MM.1S (cell line): ENCODE measurements at regions not wholly inside any gene's neighbourhood (a gene's known extent, or its start where the extent isn't known, plus 50 kb on each side); places are given as distances from the start of the nearest gene placed in this dataset.

Source experiments
- DNase-seq: peaks from one replicate; pipeline ENCODE4 v3.0.0-alpha.2; 2015
- H2AFZ ChIP-seq: fragments of 300-600 bp; sonication (generic); 2 replicates; pipeline ENCODE4 v1.6.0; 2016; ENCODE audit warnings: antibody characterized with exemption, low read length
- H3F3A ChIP-seq: fragments of 300-600 bp; sonication (generic); 2 replicates; pipeline ENCODE4 v1.6.1; 2016; ENCODE audit warnings: mild to moderate bottlenecking, antibody characterized with exemption, low read length, moderate library complexity, mixed read lengths; ENCODE audit not compliant: insufficient read depth
- H3K27ac ChIP-seq: fragments of 300-600 bp; sonication (generic); 2 replicates; pipeline ENCODE4 v1.5.1; 2016; ENCODE audit warnings: mild to moderate bottlenecking, low read length
- H3K27me3 ChIP-seq: fragments of 300-600 bp; sonication (generic); replicated peaks from 2 replicates; pipeline ENCODE4 v1.6.0; 2016; ENCODE audit warnings: low read length; ENCODE audit not compliant: insufficient read depth
- H3K36me3 ChIP-seq: fragments of 300-600 bp; sonication (generic); replicated peaks from 2 replicates; pipeline ENCODE4 v1.6.1; 2016; ENCODE audit warnings: mild to moderate bottlenecking, low read length, mixed read lengths; ENCODE audit not compliant: insufficient read depth
- H3K4me1 ChIP-seq: fragments of 300-600 bp; sonication (generic); 2 replicates; pipeline ENCODE4 v1.6.1; 2016; ENCODE audit warnings: low read length, mixed read lengths
- H3K4me2 ChIP-seq: fragments of 300-600 bp; sonication (generic); 2 replicates; pipeline ENCODE4 v1.6.0; 2016; ENCODE audit warnings: low read depth, low read length
- H3K4me3 ChIP-seq: fragments of 300-600 bp; sonication (generic); 2 replicates; pipeline ENCODE4 v1.5.1; 2016; ENCODE audit warnings: low read length, mixed read lengths
- H3K79me2 ChIP-seq: fragments of 300-600 bp; sonication (generic); 2 replicates; pipeline ENCODE4 v1.6.1; 2016; ENCODE audit warnings: mixed run types, low read length, mixed read lengths
- H3K9ac ChIP-seq: fragments of 300-600 bp; sonication (generic); 2 replicates; pipeline ENCODE4 v1.6.1; 2016; ENCODE audit warnings: low read length, mixed read lengths
- H3K9me2 ChIP-seq: fragments of 300-600 bp; sonication (generic); replicated peaks from 2 replicates; pipeline ENCODE4 v1.6.1; 2016; ENCODE audit warnings: mild to moderate bottlenecking, low read length, mixed read lengths; ENCODE audit not compliant: insufficient read depth
- H3K9me3 ChIP-seq: fragments of 300-600 bp; sonication (generic); replicated peaks from 2 replicates; pipeline ENCODE4 v1.6.1; 2016; ENCODE audit warnings: mild to moderate bottlenecking, low read length, mixed read lengths; ENCODE audit not compliant: insufficient read depth
- H4K20me1 ChIP-seq: fragments of 300-600 bp; sonication (generic); 2 replicates; pipeline ENCODE4 v1.6.1; 2016; ENCODE audit warnings: mild to moderate bottlenecking, low read length, moderate library complexity, mixed read lengths; ENCODE audit not compliant: insufficient read depth
- EZH2 ChIP-seq: fragments of 300-600 bp; sonication (generic); optimal IDR thresholded peaks from 2 replicates; pipeline ENCODE3; 2017; ENCODE audit warnings: low read depth, mild to moderate bottlenecking, antibody characterized with exemption, low read length, mixed read lengths
- EZH2phosphoT487 ChIP-seq: fragments of 300-600 bp; sonication (generic); IDR thresholded peaks from 2 replicates; pipeline ENCODE4 v1.6.1; 2018; ENCODE audit warnings: antibody characterized with exemption, low read length
- TF ChIP-seq, protein P1 (sequence below): fragments of 300-600 bp; sonication (generic); IDR thresholded peaks from 2 replicates; pipeline ENCODE4 v1.5.1; 2016; ENCODE audit warnings: antibody characterized with exemption, low read length, mixed read lengths

DNA sequence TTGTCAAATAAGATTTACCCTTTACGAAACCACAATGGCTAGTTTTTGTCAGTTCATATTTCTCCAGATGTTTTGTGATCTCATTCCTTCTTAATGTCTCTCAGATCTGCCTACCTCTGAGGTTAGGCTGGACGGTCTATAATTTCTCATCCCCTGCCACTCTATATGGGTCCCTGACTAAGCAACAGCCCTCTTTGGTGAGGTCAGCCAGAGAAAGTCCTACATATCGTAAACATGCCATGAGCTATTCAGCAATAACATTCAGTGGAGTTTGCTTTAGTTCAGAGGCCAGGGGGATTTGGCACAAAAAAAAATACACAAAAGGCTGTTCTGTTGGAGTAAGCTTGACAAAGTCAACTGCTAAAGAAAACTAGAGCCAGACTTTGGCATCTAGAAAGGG lies 192.1 kb upstream of the NCKAP5 start:
- no peak overlapping the region for H3K4me3 ChIP-seq
- H3K36me3 ChIP-seq, result no peaks in the 10 kb centered on the region
- H3K4me2 ChIP-seq, result no peak overlapping the region
- TF ChIP-seq EZH2, result no peak
- TF ChIP-seq, protein P1, sequence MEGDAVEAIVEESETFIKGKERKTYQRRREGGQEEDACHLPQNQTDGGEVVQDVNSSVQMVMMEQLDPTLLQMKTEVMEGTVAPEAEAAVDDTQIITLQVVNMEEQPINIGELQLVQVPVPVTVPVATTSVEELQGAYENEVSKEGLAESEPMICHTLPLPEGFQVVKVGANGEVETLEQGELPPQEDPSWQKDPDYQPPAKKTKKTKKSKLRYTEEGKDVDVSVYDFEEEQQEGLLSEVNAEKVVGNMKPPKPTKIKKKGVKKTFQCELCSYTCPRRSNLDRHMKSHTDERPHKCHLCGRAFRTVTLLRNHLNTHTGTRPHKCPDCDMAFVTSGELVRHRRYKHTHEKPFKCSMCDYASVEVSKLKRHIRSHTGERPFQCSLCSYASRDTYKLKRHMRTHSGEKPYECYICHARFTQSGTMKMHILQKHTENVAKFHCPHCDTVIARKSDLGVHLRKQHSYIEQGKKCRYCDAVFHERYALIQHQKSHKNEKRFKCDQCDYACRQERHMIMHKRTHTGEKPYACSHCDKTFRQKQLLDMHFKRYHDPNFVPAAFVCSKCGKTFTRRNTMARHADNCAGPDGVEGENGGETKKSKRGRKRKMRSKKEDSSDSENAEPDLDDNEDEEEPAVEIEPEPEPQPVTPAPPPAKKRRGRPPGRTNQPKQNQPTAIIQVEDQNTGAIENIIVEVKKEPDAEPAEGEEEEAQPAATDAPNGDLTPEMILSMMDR, result no peak
- no peak for TF ChIP-seq EZH2phosphoT487
- no peak overlapping the region for H3K9ac ChIP-seq
- H3K4me1 ChIP-seq, result no peaks in the 10 kb centered on the region
- no peaks in the 10 kb centered on the region for H3K9me3 ChIP-seq
- no peaks in the 10 kb centered on the region for H3F3A ChIP-seq
- no peaks in the 10 kb centered on the region for H3K79me2 ChIP-seq
- no peaks in the 10 kb centered on the region for H3K9me2 ChIP-seq
- no peak for DNase-seq
- no peaks in the 10 kb centered on the region for H4K20me1 ChIP-seq
- no peak overlapping the region for H3K27ac ChIP-seq
- no peak overlapping the region for H2AFZ ChIP-seq
- no peaks in the 10 kb centered on the region for H3K27me3 ChIP-seq

DNA sequence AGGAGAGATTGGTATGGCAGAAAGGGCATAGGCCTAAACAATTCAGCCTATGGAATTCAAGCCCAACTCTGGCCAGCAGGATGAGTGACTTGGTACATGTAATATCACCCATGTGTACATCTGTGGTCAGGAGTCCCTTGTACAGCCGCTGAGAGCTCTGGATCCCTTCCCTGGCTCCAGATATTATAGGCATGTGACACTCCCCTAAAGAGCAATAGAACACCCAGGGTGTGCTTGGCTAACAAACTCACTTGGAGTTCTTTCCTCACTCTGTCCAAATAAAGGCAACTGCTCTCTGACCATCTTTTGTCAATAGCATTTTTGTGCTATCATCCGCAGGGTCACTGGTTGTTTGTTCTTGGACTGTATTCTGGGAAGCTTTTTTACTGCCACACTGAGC lies 197.4 kb upstream of the NCKAP5 start:
- Histone ChIP-seq H3K9me2 (no peaks in the 10 kb centered on the region), H3K9me3 (no peaks in the 10 kb centered on the region), H3F3A (no peaks in the 10 kb centered on the region), H3K4me1 (no peaks in the 10 kb centered on the region), H3K27ac (no peak overlapping the region), H3K4me2 (no peak overlapping the region), H3K36me3 (no peaks in the 10 kb centered on the region), H3K4me3 (no peak overlapping the region), H3K27me3 (no peaks in the 10 kb centered on the region), H3K9ac (no peak overlapping the region), H2AFZ (no peak overlapping the region), H4K20me1 (no peaks in the 10 kb centered on the region), H3K79me2 (no peaks in the 10 kb centered on the region)
- TF ChIP-seq, protein P1, result no peak
- TF ChIP-seq EZH2phosphoT487 (no peak), EZH2 (no peak)
- no peak for DNase-seq

DNA sequence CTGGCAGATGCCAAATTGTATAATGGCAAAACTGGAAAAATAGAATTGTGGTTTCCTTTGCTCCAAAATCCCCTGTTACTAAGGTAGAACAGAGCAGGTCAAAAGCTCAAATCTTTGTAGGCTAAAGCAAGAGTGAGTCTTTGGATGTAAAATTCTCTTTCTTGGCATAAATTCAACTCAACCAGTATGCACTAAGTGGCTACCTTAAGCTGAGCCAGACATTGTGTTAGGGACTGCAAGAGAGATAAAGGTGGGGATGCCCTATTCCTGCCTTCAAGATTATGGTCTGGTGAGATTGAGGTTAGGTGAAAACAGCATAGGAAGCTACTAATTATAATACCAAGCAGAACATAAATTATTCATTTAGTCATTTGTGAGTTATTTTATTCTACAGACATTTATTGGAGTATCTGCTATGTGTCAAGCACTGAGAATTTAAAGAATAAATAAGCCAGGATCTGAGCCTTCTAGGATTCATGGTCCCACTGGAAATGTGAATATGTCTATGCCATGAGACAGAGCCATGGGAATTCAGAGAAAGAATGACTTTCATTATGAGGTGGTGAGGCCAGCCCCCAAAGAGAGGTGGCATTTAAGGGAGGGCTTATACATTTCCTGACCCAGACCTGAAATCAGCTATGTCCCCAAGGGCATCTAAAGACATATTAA lies 198.0 kb upstream of the NCKAP5 start:
- Histone ChIP-seq H3K79me2 (no peaks in the 10 kb centered on the region), H3K9me2 (no peaks in the 10 kb centered on the region), H3K9me3 (no peaks in the 10 kb centered on the region), H3K4me1 (no peaks in the 10 kb centered on the region), H3K36me3 (no peaks in the 10 kb centered on the region), H4K20me1 (no peaks in the 10 kb centered on the region), H3K9ac (no peak overlapping the region), H3K27me3 (no peaks in the 10 kb centered on the region), H3K4me3 (no peak overlapping the region), H3F3A (no peaks in the 10 kb centered on the region), H3K4me2 (no peak overlapping the region), H2AFZ (no peak overlapping the region), H3K27ac (no peak overlapping the region)
- TF ChIP-seq, protein P1, result no peak
- TF ChIP-seq EZH2phosphoT487 (no peak), EZH2 (no peak)
- DNase-seq, result no peak
